Type B pancreatic cell (in vitro differentiated cells): ENCODE measurements at regions not wholly inside any gene's neighbourhood (a gene's known extent, or its start where the extent isn't known, plus 50 kb on each side); places are given as distances from the start of the nearest gene placed in this dataset.

Experiments used
- DNase-seq: peaks from one replicate; pipeline ENCODE4 v3.0.0; 2021; ENCODE audit warnings: mixed read lengths; ENCODE audit not compliant: unreplicated experiment; ENCODE audit errors: extremely low spot score
- H3K27ac Mint-ChIP-seq: 2 replicates; pipeline ENCODE4 v1.8.0; 2021; ENCODE audit warnings: mild to moderate bottlenecking, mixed read lengths
- H3K27me3 Mint-ChIP-seq: 2 replicates; pipeline ENCODE4 v1.8.0; 2021; ENCODE audit warnings: mixed read lengths
- H3K36me3 Mint-ChIP-seq: 2 replicates; pipeline ENCODE4 v1.8.0; 2021; ENCODE audit warnings: mixed read lengths
- H3K4me1 Mint-ChIP-seq: one replicate; pipeline ENCODE4 v1.8.0; 2021; ENCODE audit warnings: mixed read lengths; ENCODE audit not compliant: unreplicated experiment
- H3K4me3 Mint-ChIP-seq: 2 replicates; pipeline ENCODE4 v1.8.0; 2021; ENCODE audit warnings: mild to moderate bottlenecking, mixed read lengths
- H3K9me3 Mint-ChIP-seq: 2 replicates; pipeline ENCODE4 v1.8.0; 2021; ENCODE audit warnings: mixed read lengths
- CTCF ChIP-seq: fragments of 200-600 bp; sonication (generic); conservative IDR thresholded peaks from 2 replicates; pipeline ENCODE4 v1.5.0; 2021; ENCODE audit warnings: antibody characterized with exemption, mild to moderate bottlenecking

- DNase-seq: no peak
- TF ChIP-seq CTCF: no peak
- Mint-ChIP-seq H3K27ac (no peak overlapping the region), H3K9me3 (no peaks in the 10 kb centered on the region), H3K36me3 (no peaks in the 10 kb centered on the region), H3K4me3 (no peak overlapping the region), H3K4me1 (no peaks in the 10 kb centered on the region), H3K27me3 (no peaks in the 10 kb centered on the region)
Measured at GRCh38 chr13:70844391-70845108, 736.3 kb upstream of the KLHL1 start.

GRCh38 chr13:70842062-70842644 lies 733.9 kb upstream of the KLHL1 start:
- no peaks in the 10 kb centered on the region for H3K27me3 Mint-ChIP-seq
- no peaks in the 10 kb centered on the region for H3K9me3 Mint-ChIP-seq
- no peaks in the 10 kb centered on the region for H3K36me3 Mint-ChIP-seq
- TF ChIP-seq CTCF: no peak
- H3K4me1 Mint-ChIP-seq: no peaks in the 10 kb centered on the region
- DNase-seq: no peak
- no peak overlapping the region for H3K27ac Mint-ChIP-seq
- no peak overlapping the region for H3K4me3 Mint-ChIP-seq

- DNase-seq: no peak
- H3K9me3 Mint-ChIP-seq: no peaks in the 10 kb centered on the region
Measured at GRCh38 chr13:70841240-70842061, 733.2 kb upstream of the KLHL1 start.

GRCh38 chr13:70835371-70835770 lies 727.1 kb upstream of the KLHL1 start:
- Mint-ChIP-seq H3K36me3 (no peaks in the 10 kb centered on the region), H3K4me1 (no peaks in the 10 kb centered on the region), H3K9me3 (no peaks in the 10 kb centered on the region), H3K27me3 (no peaks in the 10 kb centered on the region), H3K4me3 (no peak overlapping the region), H3K27ac (no peak overlapping the region)
- no peak for DNase-seq
- no peak for TF ChIP-seq CTCF

More at GRCh38 chr13:70841240-70842061, 733.2 kb upstream of the KLHL1 start:
- Mint-ChIP-seq H3K27me3 (no peaks in the 10 kb centered on the region), H3K4me1 (no peaks in the 10 kb centered on the region), H3K36me3 (no peaks in the 10 kb centered on the region), H3K4me3 (no peak overlapping the region), H3K27ac (no peak overlapping the region)
- TF ChIP-seq CTCF: no peak

GRCh38 chr13:70829748-70830147 lies 721.5 kb upstream of the KLHL1 start:
- no peak overlapping the region for H3K27ac Mint-ChIP-seq
- no peaks in the 10 kb centered on the region for H3K36me3 Mint-ChIP-seq
- H3K27me3 Mint-ChIP-seq: no peaks in the 10 kb centered on the region
- H3K4me1 Mint-ChIP-seq: no peaks in the 10 kb centered on the region
- H3K4me3 Mint-ChIP-seq: no peak overlapping the region
- DNase-seq: no peak
- no peak for TF ChIP-seq CTCF
- H3K9me3 Mint-ChIP-seq: no peaks in the 10 kb centered on the region
